ENCODE measurements at regions not wholly inside any gene's neighbourhood (a gene's known extent, or its start where the extent isn't known, plus 50 kb on each side); places are given as distances from the start of the nearest gene placed in this dataset.
"Not testable (repeated sequence)": the region's sequence is repeated elsewhere in the genome, so short reads cannot be mapped to it uniquely, and the experiment has no call there.

GRCh38 chr4:173608632-173609031 is 78.6 kb upstream of the HAND2 start:
- DNase-seq (ENCODE audit: low spot score), result not testable (repeated sequence)

GRCh38 chr4:173591760-173592159 is 61.7 kb upstream of the HAND2 start:
- DNase-seq (ENCODE audit: low spot score), result no peak

- no peak for DNase-seq (ENCODE audit: low spot score)
These were observed 60.7 kb upstream of the HAND2 start for GRCh38 chr4:173590697-173591096.

GRCh38 chr4:173585876-173586572 is 56.0 kb upstream of the HAND2 start:
- DNase-seq (ENCODE audit: low spot score), result no peak

GRCh38 chr4:173584506-173584905 is 54.5 kb upstream of the HAND2 start:
- no peak for DNase-seq (ENCODE audit: low spot score)

Data from SW480 (cell line).